Activated CD4-positive, alpha-beta T cell treated with anti-CD3 and anti-CD28 coated beads for 4 hours (primary cell): ENCODE measurements at regions not wholly inside any gene's neighbourhood (a gene's known extent, or its start where the extent isn't known, plus 50 kb on each side); places are given as distances from the start of the nearest gene placed in this dataset.
"Not testable (repeated sequence)": the region's sequence is repeated elsewhere in the genome, so short reads cannot be mapped to it uniquely, and the experiment has no call there.

Source experiments
- DNase-seq, 2 donors: peaks; one replicate each; pipeline ENCODE4 v3.0.0-alpha.2; 2020

- DNase-seq, result no peak
Observed at GRCh38 chr1:182331387-182331786, 60.2 kb downstream of the GLUL start.

DNA sequence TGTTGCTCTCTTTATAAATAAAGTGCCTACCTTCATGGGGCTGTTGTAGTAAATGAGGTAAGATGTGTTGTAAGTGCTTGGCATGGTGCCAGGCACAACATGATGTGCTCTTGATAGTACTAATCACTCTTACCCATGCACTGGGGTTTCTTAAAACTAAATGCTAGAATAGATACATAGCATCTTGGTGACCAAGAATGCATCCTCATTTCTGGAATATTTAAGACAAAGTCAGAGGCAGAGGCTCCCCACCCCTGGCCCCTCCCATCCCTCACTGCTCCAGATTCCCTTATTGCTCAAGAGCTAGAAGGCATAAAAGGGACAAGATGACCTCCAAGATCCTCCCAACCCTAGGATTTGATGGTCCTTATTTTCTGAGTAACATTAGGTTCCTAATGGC lies 61.3 kb downstream of the GLUL start:
- DNase-seq, result no peak

DNA sequence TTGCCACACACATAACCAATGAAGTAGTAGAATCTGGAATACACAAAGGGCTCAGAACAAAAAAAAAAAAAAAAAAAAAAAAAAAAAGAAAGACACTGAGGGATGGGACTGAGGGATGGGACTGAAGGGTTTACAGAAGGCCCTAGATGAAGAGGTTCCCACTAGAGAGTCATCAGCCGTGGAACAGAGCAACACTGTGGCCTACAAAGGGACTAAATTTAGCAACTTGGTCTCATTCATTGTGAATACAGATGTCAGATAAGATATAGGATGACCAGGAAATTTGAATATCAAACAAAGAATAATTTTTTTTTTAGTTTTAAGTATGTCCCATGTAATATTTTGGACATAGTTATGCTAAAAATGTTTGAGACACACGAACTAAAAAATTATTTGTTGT lies 62.1 kb downstream of the GLUL start:
- DNase-seq, result no peak

DNA sequence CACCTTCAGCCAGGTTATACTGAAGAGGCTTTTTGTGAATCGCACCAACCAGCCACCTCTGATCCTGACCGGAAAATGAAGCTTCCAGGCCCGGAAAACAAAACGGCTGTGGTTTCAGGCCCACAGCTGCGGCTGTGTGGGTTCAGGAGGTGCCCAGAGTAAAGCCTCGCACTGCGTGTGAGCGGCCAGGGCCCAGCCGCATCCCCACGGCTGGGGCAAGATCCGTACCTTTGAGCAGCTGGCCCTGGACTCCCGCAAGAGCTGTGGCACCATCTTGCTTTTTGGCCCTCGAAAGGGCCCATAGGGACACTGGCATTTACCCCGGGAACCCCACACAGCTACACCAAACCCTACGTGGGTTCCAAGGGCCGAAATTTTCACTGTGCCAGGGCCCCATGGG lies 63.0 kb downstream of the GLUL start:
- no peak for DNase-seq

DNA sequence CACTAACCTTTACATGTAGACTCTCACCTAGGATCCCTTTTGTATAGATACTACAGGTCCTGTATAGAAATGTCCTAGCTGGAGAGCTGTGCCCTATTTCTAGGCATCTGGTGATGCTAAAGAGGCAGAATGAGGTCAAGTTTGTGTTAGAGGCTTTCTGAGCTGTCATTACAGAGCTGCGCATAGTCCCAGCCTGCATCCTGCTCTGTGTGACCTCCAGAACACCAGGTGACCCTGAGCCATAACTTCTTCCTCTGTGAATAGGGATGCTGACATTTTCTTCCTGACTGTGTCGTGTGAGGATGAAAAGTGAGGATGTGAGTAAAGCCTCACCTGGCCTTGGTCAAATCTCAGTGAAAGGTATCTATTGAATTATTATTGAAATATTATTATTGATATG lies 66.3 kb downstream of the GLUL start:
- DNase-seq, result no peak

DNA sequence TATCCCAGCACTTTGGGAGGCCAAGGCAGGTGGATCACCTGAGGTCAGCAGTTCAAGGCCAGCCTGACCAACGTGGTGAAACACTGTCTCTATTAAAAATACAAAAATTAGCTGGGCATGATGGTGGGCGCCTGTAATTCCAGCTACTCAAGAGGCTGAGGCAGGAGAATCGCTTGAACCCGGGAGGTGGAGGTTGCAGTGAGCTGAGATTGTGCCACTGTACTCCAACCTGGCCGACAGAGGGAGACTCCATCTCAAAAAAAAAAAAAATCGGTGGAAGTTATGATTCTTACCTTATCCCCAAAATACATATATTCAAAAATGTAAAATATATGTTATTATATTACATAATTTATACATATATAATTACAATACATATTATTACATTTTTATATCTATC lies 70.1 kb downstream of the GLUL start:
- DNase-seq, result not testable (repeated sequence)

- no peak for DNase-seq
Observed at GRCh38 chr1:182317611-182318161, 73.9 kb downstream of the GLUL start.

DNA sequence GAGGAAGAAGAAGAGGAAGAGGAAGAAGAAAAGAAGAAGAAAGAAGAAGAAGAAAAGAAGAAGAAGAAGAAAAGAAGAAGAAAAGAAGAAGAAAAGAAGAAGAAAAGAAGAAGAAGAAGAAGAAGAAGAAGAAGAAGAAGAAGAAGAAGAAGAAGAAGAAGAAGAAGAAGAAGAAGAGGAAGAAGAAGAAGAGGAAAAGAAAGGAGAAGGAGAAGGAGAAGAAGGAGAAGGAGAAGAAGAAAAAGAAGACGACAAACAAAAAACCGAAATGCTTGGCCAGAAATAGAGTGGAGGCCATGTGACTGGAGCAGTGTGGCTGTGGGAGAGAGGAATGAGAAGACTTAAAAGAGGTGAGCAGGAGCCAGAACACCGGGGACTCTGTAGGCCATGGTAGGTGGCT lies 75.1 kb downstream of the GLUL start:
- DNase-seq, result not testable (repeated sequence)

DNA sequence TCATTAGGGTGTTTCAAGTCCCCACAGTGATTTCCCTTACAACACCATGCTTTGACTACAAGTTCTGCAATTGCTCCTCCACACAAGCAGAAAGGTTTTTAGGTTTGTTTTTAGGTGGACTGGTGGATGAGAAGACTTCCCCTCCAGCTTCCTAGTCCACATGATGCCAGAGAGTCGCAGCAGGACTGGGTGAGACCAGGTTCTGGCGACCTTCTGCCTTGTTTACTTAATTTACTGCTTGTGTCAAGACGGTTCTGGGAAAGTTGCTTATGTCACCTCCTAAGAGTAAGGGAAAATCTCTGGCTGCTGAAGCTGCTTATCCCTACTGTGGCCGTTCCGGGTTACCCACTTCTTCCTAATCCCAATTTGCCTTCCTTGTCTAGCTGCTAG lies 76.4 kb downstream of the GLUL start:
- DNase-seq, result no peak

GRCh38 chr1:182309631-182310351 lies 81.8 kb downstream of the GLUL start:
- DNase-seq, result no peak

- no peak for DNase-seq
Observed at GRCh38 chr1:182308826-182309225, 82.8 kb downstream of the GLUL start.

DNA sequence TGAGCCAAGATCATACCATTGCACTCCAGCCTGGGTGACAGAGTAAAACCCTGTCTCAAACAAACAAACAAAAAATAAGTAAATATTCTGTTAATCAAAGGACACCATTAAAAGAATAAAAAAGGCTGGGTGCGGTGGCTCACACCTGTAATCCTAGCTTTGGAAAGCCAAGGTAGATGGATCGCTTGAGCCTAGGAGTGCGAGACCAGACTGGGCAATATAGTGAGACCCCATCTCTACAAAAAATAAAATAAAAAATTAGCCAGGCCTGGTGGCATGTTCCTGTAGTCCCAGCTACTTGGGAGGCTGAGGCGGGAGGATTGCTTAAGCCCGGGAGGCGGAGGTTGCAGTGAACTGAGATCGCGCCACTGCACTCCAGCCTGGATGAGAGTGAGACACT lies 84.1 kb downstream of the GLUL start:
- not testable (repeated sequence) for DNase-seq

DNA sequence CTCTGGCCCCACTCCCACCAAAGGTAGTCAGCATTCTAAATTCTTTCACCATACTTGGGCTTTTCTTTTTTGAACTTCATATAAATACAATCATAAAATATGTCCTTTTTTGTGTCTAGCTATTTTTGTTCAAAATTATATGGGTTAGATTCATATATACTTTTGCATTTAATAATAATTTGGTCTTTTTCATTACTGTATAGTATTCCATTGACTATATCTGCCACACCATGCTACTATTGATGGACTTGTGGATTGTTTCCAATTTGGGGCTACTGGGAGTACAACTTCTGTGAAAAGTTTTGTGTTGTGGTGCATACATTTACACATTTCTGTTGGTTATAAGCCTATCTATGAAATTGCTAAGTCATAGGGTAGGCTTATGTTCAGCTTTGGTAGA lies 85.7 kb downstream of the GLUL start:
- DNase-seq, result no peak

GRCh38 chr1:182304627-182305026 lies 87.0 kb downstream of the GLUL start:
- no peak for DNase-seq

DNA sequence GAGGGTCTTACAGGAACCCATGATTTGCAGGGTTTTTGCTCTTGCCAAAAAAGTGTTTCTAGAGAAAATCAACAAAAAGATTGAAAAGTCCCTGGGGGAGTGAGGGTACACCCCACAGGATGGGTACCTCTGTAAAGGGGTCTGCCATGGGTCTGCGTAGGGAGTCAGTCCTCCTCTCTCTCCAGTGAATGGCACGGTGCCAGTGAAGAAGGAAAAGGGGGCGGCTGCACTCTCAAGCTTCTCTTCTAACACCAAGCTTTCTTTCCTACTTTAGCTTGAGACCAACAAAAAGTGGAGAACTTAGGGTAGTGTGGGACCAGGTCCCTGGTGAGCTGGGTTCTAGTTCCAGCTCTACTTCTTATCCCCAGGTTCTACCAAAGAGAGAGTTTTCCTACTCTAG lies 87.4 kb downstream of the GLUL start:
- DNase-seq, result no peak

DNA sequence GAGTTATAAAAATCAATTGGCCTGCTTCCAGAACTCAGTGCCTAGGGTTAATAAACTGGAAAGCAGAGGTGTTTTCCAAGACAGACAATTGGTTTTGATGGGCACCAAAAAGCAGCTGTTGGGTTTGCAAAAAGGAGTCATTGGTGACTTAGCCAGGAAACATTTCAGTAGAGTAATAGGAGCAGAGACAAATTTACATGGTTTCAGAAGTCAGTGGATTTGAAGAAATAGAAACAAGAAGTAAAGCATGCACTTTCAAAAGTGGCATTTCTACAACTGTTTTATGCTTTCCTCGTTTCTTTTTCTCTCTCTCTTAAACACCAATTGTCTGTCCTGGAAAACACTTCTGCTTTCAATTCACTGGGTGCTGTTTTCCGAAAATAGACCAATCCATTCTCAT lies 87.8 kb downstream of the GLUL start:
- no peak for DNase-seq

DNA sequence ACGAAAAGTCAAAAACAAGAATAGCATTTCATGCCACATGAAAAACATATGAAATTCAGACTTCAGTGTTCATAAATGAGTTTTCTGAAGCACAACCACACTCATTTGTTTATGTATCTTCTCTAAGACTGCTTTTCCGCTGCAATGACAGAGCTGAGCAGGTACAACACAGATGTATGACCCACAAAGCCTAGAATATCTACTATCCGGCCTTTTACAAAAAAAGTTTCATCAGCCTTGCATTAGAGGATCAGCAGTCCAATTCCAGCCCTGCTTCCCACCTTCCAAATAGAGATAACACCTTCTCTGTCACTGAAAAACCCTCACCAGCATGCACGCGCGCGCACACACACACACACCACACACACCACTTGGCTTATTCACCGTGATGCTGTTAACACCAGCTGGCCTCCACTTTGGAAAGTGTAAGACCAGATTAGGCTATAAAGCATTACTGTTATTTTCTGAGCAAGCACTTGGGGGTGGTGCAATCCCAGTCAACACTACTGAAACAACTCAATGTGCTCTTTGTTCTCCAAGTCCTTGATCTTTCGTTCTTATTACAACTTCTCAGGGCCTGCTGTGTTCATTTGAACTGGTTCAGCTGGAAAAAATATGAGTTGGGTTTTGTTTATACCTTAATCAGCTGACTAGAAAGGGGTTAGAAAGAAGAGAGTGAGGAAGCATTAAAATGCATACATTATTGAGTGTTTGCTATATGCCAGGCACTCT lies 90.0 kb downstream of the GLUL start:
- no peak for DNase-seq

- DNase-seq, result no peak
Observed at GRCh38 chr1:182301026-182301436, 90.6 kb downstream of the GLUL start.

GRCh38 chr1:182299728-182300616 lies 91.6 kb downstream of the GLUL start:
- DNase-seq, result no peak

- DNase-seq, result not testable (repeated sequence)
Observed at GRCh38 chr1:182299054-182299727, 92.4 kb downstream of the GLUL start.

DNA sequence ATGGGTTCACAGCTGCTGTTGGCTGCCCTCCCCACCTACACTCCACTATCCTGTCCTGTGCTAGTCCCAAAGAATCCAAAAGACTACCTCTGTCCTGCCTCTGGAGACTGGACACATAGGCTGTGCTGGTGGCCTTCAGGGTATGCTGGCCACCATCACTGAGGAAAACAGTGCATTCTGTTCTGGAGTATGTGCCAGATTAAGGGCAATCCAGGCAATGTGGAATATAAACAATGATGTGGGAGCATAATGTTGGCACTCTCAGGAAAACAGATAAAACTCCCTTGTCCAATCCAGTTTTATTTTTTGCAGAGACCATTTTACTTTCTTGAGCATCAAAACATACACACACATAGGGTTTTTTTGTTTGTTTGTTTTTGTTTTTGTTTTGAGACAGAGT lies 94.3 kb downstream of the GLUL start:
- DNase-seq, result no peak

- no peak for DNase-seq
Observed at GRCh38 chr1:182295697-182296096, 95.9 kb downstream of the GLUL start.

DNA sequence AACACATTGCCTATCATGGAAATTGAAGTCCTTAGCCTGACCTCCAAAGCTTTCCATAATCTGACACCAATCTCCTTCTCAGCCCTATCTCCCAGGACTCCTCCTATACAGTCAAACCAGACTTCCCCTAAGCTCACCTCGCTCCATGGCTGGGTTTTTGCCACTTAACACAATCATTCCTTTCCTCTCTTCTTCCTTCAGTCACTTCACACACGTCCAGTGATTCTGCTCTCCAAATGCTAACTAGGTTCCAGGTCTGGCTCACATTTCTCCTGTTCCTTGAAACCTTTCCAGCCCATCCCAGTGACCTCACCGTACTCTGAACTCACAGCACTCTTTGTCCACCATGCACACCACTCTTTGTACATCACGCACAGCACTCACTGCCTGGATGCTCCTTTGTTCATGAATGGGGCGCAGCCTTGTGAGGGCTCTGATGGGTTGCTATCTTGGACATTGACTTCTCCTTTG lies 98.4 kb downstream of the GLUL start:
- DNase-seq, result no peak
